ENCODE measurements at regions not wholly inside any gene's neighbourhood (a gene's known extent, or its start where the extent isn't known, plus 50 kb on each side); places are given as distances from the start of the nearest gene placed in this dataset.

GRCh38 chr20:11232896-11233295 is 559.1 kb upstream of the JAG1 start:
- TF ChIP-seq EP300 (IDR thresholded peaks at IDR 0.05) = no peak
- TF ChIP-seq, protein P1, sequence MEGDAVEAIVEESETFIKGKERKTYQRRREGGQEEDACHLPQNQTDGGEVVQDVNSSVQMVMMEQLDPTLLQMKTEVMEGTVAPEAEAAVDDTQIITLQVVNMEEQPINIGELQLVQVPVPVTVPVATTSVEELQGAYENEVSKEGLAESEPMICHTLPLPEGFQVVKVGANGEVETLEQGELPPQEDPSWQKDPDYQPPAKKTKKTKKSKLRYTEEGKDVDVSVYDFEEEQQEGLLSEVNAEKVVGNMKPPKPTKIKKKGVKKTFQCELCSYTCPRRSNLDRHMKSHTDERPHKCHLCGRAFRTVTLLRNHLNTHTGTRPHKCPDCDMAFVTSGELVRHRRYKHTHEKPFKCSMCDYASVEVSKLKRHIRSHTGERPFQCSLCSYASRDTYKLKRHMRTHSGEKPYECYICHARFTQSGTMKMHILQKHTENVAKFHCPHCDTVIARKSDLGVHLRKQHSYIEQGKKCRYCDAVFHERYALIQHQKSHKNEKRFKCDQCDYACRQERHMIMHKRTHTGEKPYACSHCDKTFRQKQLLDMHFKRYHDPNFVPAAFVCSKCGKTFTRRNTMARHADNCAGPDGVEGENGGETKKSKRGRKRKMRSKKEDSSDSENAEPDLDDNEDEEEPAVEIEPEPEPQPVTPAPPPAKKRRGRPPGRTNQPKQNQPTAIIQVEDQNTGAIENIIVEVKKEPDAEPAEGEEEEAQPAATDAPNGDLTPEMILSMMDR (IDR thresholded peaks at IDR 0.05) = no peak
